NCI-H446 treated with DMSO at 0.1 percent for 48 hours (cell line): ENCODE measurements at regions not wholly inside any gene's neighbourhood (a gene's known extent, or its start where the extent isn't known, plus 50 kb on each side); places are given as distances from the start of the nearest gene placed in this dataset.
A peak's percentile ranks its signal among the peaks of the same experiment; 100 is the strongest.
"Not testable (repeated sequence)": the region's sequence is repeated elsewhere in the genome, so short reads cannot be mapped to it uniquely, and the experiment has no call there.

ENCODE experiments used
- DNase-seq: peaks from one replicate; lab custom pipeline; 2025; lab: John Stamatoyannopoulos, UW

DNA sequence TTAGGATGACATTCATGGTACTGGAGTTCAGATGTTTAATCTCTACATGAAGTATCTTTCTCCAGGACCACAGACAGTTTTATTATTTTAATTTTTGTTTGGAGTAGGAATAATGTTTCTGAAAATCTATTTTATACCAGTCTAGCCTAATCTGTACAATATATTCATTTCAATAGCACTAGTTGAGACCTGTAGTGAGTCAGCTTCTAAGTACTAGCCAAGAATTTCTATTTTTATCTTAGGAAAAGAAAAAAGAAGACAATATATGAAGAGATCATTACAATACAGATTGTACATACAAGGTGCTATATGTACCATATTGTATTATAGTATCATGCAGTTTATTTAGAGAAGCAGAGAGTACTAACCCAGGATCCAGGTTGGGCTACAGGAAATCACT is 826.9 kb upstream of the PIK3C3 start:
- DNase-seq = no peak

GRCh38 chr18:41126541-41127235 is 828.3 kb upstream of the PIK3C3 start:
- no peak for DNase-seq

- DNase-seq = peak; percentile 15
Measured at GRCh38 chr18:41121116-41121826, 833.8 kb upstream of the PIK3C3 start.

DNA sequence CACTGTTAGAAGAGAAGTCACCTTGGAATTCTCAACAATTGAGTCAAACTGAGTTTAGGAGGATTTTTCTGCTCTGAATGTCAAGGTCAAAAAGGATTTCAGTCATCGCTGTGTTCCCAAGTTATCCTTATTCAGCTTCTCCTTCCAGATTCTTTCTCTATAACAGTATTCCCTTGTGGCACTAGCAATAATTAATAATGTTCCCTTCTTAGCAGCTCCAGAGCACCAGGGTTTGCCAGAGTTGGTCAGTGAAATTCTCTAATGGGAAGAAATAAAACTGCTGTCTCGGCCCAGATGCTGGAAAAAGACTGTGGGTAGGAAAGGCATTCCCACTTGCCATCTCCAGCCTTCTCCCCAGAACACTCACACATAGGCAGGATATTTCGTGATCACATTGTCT is 836.0 kb upstream of the PIK3C3 start:
- DNase-seq = no peak

GRCh38 chr18:41113885-41114482 is 841.0 kb upstream of the PIK3C3 start:
- no peak for DNase-seq

GRCh38 chr18:41099451-41099850 is 855.6 kb upstream of the PIK3C3 start:
- DNase-seq = no peak

DNA sequence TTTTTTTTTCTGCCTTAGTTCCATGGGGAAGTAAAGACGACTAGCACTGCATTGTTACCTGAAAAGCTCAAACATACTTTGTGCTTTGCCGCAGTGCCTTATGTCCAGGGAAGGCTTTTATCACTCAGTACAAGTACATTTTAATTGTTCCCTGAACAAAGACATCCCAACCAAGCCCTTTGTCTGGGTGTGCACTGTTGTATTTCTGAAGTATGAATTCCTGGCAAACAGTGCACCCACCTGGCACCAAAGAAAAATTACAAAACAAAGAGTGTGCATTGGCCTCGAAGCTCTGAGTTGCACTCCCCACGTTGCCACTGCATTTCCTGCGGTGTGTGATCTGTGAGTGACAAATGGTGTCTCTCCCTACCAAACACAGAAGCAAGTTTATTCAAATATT is 858.5 kb upstream of the PIK3C3 start:
- DNase-seq = peak; percentile 31

- DNase-seq = no peak
Measured at GRCh38 chr18:41077076-41077475, 878.0 kb upstream of the PIK3C3 start.

DNA sequence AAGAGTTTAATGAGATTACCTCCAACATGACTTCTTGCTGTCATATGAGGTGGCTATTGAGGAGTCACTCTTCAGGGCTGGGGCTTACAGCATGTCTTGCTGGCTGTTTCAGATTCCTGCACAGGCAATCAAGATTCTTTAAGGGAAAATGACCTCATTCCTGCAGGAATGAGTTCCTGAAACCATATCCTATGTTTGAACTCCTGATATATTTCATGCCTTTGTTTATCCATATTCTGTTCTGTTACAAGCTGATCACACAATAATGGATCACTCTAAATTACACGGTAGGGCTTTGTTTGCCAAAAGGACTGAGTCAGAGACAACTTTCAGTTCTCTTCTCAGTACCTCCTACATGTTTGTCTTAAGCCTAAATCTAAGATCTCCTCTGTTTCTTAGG is 879.8 kb upstream of the PIK3C3 start:
- DNase-seq = no peak

- no peak for DNase-seq
Measured at GRCh38 chr18:41073372-41073954, 881.6 kb upstream of the PIK3C3 start.

DNA sequence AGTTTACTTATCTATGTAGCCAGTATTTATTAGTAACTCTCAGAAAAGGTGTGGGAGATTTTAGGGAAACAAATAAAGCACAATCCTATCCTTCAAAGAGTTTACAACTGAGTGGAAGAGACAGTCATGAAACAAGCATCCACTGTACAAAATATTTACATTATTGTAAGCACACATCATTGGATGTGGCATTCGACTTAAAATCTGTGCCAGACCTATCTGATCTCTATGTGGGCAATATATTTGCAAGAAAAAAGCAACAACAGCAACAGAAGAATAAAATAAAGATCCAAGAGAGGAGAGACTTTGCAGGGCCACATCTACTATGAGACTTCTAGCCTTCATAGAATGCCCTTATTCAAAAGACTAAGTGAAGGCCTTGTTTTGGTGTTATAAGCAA is 882.1 kb upstream of the PIK3C3 start:
- no peak for DNase-seq

DNA sequence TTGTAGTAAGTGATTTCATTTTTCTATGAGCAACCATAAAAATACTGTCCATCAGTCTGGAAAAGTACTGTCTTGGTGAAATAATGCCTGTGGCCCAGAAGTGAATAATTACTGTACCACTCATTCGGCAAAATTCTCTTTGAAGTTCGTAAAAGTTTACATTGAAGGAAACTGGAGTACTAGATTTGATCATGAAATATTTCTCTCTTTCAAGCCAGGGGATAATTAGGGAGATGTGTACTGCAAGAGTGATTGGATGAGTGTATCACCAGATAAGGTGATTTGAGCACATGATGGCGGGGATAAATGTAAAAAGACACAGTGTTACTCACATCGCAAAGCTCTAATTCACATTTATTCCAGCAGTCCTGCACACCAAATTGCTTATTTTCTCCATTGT is 883.2 kb upstream of the PIK3C3 start:
- DNase-seq = no peak

- no peak for DNase-seq
Measured at GRCh38 chr18:41069167-41069566, 885.9 kb upstream of the PIK3C3 start.

DNA sequence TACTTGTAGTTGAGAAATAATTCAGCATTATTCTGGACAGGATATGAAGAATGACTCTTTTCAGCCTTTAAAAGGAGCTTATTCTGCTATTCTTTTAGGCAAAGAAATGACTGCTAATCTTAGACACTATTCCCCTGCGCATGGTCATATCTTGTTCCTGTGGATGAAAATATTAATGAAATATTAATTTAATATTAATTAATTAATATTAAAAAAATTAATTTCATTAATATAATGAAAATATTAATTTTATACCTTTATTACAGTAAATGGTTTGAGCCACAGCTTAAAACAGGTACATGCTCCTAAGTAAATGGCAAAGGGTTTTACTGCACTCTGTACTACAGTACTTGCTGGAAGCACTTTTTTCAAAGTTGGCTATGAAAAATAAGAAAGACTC is 890.1 kb upstream of the PIK3C3 start:
- no peak for DNase-seq

GRCh38 chr18:41060967-41061366 is 894.1 kb upstream of the PIK3C3 start:
- no peak for DNase-seq

DNA sequence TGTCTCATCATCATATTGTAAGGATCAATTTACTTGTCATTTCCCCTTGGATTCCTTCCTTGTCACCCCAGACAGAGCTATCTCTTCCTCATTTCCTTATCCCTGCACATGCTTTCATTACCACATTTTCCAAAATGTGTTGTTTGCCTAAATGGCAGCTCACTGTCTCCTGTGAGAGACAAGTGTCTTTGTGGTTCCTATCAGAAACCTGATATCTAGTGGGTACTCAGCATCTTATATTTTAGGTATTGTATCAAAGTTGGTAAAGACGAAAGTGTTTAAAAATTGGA is 896.0 kb upstream of the PIK3C3 start:
- DNase-seq = no peak

- no peak for DNase-seq
Measured at GRCh38 chr18:41058351-41059125, 896.5 kb upstream of the PIK3C3 start.

- no peak for DNase-seq
Measured at GRCh38 chr18:41052625-41053024, 902.4 kb upstream of the PIK3C3 start.

- DNase-seq = not testable (repeated sequence)
Measured at GRCh38 chr18:41046250-41046649, 908.8 kb upstream of the PIK3C3 start.

DNA sequence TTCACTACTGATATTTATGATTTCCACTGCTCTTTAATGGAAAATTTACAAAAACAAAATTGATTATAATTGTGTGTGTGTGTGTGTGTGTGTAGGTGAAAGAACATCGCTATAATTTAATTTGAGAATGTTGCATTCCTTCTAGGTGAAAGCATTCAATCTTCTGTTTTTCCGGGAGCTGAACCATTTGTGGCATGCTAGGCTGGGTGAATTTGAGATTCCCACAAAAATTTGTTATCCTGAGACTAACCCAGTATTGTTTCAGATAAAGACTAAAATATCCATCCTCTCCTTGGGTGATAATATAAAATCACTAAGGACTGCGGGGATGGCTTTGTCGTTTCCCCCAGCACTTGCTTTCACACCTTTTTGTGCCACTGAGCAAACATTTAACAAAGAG is 911.2 kb upstream of the PIK3C3 start:
- no peak for DNase-seq

- no peak for DNase-seq
Measured at GRCh38 chr18:41042866-41043265, 912.2 kb upstream of the PIK3C3 start.

DNA sequence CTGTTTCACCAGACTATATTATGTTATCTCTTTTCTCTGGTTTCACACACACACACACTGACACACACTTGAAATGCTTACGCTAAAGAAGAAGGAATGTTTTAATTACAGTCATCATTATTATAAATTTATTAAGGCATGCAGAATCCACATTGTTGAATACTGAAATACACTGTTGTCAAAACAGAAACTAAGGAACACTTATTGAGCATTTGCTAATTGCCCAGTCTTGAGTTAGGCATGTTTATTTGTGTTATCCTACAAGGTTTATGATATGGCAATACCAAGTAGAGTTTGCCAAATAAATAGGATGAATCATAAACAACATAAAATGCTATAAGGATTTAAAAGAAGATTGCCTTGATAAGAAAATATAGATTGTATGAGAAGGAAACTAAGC is 917.0 kb upstream of the PIK3C3 start:
- DNase-seq = no peak

DNA sequence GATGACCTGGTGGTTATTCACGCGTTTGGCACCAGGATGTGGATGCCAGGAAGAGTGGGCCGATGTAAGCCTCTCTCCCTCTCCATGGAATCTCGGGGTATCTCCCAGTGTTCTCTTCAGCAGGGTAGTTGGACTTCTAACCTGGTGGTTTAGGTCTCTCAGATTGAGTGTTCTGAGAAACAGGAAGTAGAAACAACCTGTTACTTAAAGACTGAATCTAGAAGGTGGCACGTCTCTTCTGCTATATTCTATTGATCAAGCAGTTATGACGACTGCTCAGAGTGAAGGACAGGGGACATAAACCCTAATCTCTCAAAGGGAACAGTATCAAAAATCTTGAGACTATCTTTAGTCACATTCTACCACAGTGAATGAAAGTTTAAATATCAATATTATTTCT is 918.7 kb upstream of the PIK3C3 start:
- no peak for DNase-seq
